NCI-H526 (cell line): ENCODE measurements at regions not wholly inside any gene's neighbourhood (a gene's known extent, or its start where the extent isn't known, plus 50 kb on each side); places are given as distances from the start of the nearest gene placed in this dataset.
"Not testable (repeated sequence)": the region's sequence is repeated elsewhere in the genome, so short reads cannot be mapped to it uniquely, and the experiment has no call there.

Experiments
- DNase-seq, 2 experiments: peaks; one replicate each; lab custom pipeline; 2025; lab: John Stamatoyannopoulos, UW

DNA sequence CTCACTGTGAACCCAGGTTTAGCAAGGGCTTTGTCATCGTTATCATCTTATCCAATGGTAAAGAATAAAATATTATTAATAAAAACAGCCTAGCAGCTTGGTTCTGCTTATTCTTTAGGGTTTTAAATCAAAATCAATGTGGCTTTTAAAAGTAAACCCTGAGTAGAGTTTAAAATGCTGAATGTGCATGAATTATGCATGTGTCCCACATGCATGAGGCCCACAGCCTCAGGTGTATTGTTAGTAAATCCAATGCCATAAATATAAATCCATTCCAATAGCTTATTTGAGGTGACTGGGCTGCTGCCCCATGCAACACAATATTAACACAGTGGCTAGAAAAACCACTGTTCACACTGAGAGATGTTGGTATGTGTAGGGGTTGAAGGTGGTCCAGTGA is 254.1 kb downstream of the HNMT start:
- DNase-seq: peak in 1 of 2 experiments; percentile 50

DNA sequence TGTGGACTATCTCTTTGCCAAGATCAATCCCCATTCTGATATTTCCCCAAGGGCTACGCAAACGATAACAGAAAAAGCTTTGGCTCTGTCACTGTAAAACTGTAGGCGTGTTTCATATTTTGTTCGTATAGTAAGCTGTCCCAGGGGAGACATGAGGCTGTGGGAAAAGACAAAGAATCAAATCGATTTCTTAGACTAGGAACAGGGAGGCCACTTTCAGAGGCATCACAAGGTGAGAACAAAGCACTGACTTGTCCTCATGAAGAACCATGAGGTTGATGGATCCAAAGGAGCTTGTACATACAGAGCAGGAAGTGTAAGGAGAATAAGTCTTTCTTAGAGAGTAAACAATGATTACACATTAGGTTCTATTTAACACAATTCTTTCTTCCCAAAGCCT is 255.7 kb downstream of the HNMT start:
- no peak for DNase-seq

DNA sequence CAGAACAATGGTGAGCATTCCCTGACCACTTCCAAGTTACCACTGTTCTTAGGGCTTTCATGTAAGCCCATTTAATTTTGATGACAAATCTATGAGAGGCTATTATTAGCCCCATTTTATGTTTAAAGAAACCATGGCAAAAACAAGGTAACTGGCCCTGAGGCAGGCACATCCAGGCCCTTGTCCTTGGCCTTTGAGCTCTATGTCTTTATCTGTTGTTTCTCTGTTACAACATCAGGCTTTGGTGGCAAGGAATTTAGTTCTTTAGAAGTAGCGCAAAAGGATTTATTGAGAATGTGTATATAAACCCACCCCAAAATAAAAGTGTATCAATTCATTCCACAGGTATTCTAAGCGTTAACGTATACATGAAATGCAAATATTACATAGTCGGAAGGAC is 257.1 kb downstream of the HNMT start:
- DNase-seq: no peak

DNA sequence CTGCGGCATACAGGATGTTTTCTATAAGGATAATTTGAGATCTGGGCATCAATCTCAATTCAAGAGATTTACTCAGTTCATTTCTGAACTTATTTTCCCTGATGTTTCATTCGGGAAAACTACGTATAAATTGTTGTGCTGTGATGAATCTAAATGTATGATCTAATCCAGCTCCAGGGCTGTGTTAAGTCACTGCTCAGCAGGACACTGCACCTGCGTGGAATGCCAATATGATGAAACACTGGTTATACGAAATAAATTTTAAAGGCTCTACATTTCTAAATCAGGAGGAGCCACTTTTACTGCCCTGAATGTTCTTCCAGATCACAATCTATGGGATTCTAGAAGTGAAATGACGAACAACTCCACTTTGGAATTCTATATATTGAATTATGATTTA is 259.0 kb downstream of the HNMT start:
- no peak for DNase-seq

- DNase-seq: no peak
Measured at GRCh38 chr2:138227195-138227594, 262.9 kb downstream of the HNMT start.

- DNase-seq: no peak
Measured at GRCh38 chr2:138228101-138228500, 263.8 kb downstream of the HNMT start.

DNA sequence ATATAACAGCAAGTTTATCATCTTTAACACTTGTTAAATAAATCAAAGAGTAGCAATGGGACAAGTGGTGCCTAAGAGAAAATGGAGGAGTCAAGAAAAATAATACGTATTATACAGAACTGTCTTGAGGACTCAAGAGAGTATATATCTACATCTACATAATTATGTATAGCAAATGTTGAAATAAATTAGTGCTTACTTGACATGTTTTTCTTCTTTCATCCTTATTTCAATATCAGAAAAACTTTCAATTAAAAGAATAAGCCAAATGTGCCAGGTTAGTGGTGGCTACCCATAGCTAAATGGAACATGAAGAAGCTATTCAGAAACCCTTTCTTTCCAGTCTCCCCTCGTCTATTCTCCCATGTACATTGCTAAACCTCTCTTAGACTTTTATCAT is 267.3 kb upstream of the SPOPL start:
- no peak for DNase-seq

DNA sequence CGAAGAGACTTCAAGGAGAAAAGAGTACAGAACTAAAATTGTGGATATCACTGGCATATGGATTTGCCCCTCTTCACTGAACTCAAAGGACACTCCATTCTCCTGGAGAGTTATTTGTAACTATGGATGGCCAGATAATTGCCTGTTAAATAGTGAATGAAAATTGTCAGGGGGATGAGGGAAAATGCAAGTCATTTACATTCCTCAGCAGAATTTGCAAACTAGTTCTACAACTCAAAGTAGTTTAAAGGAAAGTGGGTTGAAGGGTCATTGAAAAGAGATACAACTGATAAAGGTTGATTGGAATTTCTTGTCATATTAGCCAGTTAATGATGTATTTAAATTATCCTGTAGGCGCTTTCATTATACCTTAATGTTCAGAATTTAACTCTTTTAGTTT is 266.5 kb upstream of the SPOPL start:
- DNase-seq: peak in 1 of 2 experiments; percentile 5

GRCh38 chr2:138236142-138236541 is 265.4 kb upstream of the SPOPL start:
- no peak for DNase-seq

DNA sequence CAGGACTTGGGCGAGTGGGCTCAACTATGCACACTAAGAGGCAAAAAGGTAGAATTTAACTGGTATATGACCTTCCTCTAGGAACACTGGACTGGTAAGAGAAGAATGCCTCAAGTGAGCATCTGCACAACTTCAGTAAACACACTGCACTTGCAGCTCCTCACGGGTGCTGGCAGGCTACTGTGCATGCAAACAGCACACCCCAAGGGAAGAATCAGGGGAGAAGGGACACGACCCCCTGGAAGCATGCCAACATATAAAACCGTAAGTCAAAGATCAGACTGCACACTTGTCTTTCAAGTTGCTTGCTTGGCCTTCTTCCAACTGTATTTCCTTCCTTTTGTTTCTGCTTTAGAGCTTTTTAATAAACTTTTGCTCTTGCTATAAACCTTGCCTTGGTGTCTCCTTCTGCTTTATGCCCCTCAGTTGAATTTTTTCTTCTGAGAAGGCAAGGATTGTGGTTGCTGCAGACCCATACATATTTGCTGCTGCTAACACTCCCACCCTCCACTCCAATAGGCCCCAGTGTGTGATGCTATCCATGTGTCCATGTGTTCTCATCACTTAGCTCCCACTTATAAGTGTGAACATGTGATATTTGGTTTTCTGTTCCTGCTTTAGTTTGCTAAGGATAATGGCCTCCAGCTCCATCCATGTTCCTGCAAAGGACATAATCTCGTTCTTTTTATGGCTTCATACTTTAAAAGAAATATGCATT is 263.7 kb upstream of the SPOPL start:
- no peak for DNase-seq

- no peak for DNase-seq
Measured at GRCh38 chr2:138238908-138239307, 262.7 kb upstream of the SPOPL start.

DNA sequence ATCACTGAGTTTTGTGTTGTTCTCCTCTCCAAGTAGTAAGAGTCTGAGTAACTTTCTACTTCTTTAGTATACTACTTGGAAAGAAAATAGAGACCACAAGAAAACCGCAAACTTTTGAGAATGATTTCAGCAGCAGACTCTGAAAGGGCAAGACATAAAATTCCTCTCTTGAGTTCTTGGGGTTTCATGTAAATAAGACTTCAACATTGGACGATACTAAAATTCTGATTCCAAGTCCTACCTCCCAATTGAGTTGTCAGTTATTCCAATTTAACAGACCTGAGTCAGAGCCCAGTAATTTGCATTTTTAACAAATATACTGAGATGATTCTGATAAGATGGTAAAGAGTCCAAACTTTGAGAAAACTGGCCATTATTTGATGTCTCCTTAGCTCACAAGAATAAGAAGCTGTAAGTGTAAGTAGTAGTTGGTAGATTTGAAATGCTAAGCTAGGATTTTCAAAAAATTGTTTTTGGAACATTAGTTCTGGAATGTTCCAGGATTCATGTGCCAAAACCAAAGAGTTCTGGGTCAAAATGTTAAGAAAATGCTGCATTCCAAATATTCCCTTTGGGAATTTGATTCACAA is 261.6 kb upstream of the SPOPL start:
- no peak for DNase-seq

DNA sequence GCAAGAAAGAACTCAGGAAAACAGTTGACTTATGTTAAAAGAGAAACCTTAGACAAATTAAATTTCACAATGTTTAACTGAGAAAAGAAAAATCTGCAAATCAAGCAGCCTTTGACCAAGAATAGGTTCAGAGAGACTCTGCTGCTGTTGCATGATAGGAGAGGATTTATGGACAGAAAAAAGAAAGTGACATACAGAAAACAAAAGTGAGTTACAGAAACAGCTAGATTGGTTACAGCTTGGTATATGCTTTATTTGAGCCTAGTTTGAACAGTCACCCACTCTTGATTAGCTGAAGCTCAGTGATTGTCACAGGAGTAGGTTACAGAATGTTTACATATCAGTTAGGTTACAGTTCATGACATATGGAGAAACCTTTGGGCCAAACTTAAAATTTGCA is 258.2 kb upstream of the SPOPL start:
- no peak for DNase-seq

DNA sequence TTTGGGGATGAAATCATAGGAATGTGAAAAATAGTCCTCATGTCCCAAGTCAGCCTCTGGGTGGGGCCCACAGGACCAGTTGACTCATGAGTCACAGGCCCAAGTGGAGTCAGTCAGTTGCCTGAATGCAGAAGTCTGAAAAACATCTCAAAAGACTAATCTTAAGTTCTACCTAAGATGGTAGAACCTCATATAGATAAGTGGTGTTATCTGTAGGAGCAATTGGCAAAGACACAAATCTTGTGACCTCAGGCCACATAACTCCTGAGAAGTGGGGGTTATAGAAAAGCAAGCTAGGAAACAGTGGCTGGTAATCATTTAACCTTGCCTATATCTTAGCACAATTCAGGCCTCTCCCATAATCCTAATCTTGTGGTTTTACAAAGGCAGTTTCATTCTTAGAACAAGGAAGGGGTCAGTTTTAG is 257.1 kb upstream of the SPOPL start:
- no peak for DNase-seq

GRCh38 chr2:138245310-138245709 is 256.3 kb upstream of the SPOPL start:
- DNase-seq: no peak

DNA sequence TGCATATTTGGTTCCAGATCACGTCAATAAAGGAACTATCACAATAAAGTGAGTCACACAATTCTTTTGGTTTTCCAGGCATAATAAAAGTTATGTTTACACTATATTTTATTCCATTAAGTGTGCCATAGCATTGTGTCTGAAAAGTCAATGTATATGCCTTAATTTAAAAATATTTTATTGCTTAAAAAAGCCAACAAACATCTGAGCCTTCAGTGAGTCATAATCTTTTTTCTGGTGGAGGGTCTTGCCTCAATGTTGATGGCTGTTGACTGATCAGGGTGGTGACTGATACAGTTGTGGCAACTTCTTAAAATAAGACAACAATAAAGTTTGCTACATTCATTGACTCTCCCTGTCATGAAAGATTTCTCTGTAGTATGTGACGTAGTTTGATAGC is 254.3 kb upstream of the SPOPL start:
- no peak for DNase-seq

- DNase-seq: no peak
Measured at GRCh38 chr2:138249207-138249606, 252.4 kb upstream of the SPOPL start.

GRCh38 chr2:138250843-138251320 is 250.7 kb upstream of the SPOPL start:
- not testable (repeated sequence) for DNase-seq

DNA sequence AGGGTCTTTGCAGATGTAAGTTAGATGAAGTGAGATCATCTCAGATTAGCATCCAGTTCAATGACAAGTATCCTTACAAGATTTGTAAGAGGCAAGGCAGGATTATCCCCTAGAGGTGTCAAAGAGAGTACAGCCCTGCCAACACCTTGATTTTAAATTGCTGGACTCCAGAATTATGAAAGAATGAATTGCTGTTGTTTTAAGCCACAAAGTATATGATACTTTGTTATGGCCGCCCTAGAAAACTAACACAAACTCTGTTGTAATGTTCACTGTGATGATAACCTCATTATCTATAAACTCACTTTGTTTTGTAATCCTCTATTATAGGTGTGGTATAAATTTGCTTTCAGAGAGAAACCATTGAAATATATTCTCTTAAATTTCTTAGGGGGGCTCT is 249.0 kb upstream of the SPOPL start:
- no peak for DNase-seq

GRCh38 chr2:138255670-138256069 is 245.9 kb upstream of the SPOPL start:
- no peak for DNase-seq

- DNase-seq: no peak
Measured at GRCh38 chr2:138267161-138267901, 234.2 kb upstream of the SPOPL start.

DNA sequence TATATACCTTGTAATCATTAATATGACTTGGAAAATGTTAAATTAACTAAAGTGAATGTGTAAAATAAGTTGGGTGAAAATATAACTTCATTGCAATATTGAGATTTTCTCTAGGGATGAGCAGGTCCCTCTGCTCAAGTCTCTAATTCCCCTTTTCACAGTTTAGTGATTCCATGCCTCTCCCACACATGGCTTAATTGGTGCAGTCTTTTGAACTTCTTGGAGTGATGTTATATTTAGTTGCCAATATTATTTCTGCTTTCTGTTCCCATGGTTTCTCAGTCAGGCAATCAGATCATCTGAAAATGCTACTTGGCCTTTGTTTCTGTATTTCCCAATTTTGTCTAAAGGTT is 233.7 kb upstream of the SPOPL start:
- DNase-seq: no peak

- DNase-seq: no peak
Measured at GRCh38 chr2:138269765-138270164, 231.8 kb upstream of the SPOPL start.
